LNCaP clone FGC (cell line): ENCODE measurements at regions not wholly inside any gene's neighbourhood (a gene's known extent, or its start where the extent isn't known, plus 50 kb on each side); places are given as distances from the start of the nearest gene placed in this dataset.

Experiments used
- DNase-seq: peaks from one replicate; pipeline ENCODE4 v3.0.0-alpha.2; 2011; ENCODE audit warnings: low read depth
- H3K4me3 ChIP-seq: 2 replicates; pipeline ENCODE4 v1.5.1; 2011; ENCODE audit warnings: mild to moderate bottlenecking, low read depth, low read length, control low read depth
- TF ChIP-seq, protein P1 (sequence below): IDR thresholded peaks from 2 replicates; pipeline ENCODE4 v1.5.1; 2012; ENCODE audit warnings: mild to moderate bottlenecking; ENCODE audit not compliant: control insufficient read depth, insufficient read depth; ENCODE audit errors: extremely low read depth

DNA sequence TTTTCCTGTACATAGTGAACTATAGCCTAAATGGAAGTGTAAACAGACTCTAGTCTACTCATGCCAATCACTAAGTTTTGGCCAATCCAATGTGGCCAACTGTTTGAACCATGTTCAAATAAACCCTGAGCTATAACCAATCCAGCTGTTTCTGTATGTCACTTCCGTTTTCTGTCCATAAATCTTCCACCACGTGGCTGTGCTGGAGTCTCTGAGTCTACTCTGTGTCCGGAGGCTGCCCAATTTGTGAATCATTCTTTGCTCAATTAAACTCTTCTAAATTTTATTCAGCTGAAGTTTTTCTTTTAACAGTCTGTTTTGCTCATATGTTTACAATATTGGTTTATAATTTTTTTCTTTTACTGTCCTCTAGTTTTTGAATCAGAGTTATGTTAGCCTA lies 112.3 kb upstream of the BANK1 start:
- no peak for DNase-seq
- no peak overlapping the region for H3K4me3 ChIP-seq
- TF ChIP-seq, protein P1, sequence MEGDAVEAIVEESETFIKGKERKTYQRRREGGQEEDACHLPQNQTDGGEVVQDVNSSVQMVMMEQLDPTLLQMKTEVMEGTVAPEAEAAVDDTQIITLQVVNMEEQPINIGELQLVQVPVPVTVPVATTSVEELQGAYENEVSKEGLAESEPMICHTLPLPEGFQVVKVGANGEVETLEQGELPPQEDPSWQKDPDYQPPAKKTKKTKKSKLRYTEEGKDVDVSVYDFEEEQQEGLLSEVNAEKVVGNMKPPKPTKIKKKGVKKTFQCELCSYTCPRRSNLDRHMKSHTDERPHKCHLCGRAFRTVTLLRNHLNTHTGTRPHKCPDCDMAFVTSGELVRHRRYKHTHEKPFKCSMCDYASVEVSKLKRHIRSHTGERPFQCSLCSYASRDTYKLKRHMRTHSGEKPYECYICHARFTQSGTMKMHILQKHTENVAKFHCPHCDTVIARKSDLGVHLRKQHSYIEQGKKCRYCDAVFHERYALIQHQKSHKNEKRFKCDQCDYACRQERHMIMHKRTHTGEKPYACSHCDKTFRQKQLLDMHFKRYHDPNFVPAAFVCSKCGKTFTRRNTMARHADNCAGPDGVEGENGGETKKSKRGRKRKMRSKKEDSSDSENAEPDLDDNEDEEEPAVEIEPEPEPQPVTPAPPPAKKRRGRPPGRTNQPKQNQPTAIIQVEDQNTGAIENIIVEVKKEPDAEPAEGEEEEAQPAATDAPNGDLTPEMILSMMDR, result no peak

DNA sequence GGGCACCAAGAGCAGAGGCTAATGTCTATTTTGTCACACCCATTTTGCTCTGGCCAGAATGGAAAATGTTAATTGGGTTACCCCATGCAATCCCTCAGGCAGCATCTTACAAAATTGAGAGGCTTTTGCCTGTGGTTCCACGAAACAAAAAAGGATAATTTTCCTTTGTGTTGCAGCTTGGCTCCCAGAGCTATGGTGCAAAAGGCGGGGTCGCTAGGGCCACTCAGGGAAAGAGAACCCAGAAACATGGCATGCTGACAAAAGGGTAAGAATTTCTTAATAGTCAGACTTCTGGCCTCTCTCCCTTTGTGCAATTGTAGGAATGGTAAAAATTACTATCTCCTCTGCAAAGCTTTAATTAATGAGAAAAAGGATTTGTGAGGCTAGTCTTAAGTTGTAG lies 119.6 kb upstream of the BANK1 start:
- H3K4me3 ChIP-seq, result no peak overlapping the region
- TF ChIP-seq, protein P1, result no peak
- DNase-seq, result no peak

DNA sequence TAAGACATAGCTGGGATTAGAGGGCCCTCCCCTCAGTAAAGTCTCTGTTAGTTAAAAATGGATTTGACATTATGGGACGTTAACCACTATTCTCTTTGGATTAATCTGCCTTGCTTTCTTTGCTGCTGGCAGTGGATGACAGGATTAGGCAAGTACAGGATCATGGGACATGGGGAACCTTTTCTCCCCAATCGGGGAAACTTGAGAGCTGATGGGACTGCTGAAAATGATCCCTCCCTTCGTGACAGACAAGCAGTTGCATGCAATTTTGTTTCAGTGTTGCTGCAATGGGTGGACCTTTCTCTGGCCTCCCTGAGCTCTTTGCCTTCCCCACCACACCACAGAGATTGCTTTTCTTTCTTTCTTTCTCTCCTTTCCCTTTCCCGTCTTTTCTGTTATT lies 120.2 kb upstream of the BANK1 start:
- TF ChIP-seq, protein P1, result no peak

DNA sequence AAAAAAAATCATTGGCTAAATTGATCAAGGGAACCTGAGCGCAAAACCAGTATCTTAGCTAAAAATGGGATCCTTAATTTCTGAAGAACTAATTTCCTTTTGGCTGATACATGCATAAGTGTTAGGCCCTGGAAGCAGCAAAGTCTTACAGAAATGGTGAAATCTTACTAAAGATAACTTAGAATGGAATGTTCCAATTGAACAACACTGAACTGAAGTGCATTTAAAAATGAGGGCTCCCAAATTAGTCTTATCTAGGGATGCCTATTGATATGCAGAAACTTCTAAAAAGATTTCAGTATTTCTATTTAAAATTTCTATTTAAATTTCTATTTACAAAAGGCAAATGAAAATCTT lies 120.7 kb upstream of the BANK1 start:
- TF ChIP-seq, protein P1, result no peak
- H3K4me3 ChIP-seq, result no peak overlapping the region
- DNase-seq, result no peak

More for the DNA sequence above, 120.2 kb upstream of the BANK1 start:
- no peak for DNase-seq
- no peak overlapping the region for H3K4me3 ChIP-seq

DNA sequence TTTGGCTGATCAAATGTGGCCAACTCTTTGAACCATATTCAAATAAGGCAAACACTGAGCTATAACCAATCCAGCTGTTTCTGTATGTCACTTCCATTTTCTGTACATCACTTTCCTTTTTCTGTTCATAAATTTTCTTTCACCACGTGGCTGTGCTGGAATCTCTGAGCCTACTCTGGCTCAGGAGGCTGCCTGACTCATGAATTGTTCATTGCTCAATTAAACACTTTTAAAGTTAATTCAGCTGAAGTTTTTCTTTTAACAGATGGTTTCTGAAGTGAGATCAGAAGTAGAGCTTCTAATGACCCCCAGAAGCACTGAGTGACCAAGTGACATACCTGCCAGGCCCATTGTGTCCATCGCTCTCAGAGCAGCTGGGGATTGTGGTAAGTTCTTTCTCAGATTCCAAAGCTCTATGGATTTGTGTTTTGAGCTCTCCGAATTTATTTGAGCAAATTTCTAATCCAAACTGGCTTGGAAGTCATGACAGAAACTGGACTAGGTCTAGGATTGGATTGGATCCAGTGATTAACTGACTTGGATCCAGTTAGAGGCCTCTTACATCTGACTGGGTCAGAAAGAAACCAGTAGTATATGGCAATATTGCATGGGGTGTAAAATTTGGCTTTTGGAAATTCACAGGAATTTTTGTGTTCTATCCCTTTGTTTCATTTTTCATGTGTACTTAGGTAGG lies 121.2 kb upstream of the BANK1 start:
- no peak for DNase-seq
- H3K4me3 ChIP-seq, result no peak overlapping the region
- TF ChIP-seq, protein P1, result no peak

DNA sequence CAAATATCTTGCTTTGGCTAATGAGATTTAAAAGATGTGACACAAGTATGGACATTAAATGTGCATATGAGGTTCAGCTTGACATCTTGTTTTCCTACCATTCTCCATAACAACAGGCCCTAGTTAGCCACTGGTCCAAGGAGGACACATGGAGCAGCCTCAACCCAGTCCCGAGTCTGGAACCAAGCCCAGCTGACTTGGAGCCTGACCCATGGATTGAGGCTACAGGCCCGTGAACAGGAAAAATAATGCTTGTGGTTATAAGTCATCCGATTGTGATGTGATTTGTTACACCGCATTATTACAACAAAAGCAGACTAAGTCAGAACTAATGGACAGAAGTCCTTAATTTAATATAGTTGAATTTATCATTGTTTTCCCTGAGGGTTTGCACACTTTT lies 123.2 kb upstream of the BANK1 start:
- TF ChIP-seq, protein P1, result no peak
- H3K4me3 ChIP-seq, result no peak overlapping the region
- DNase-seq, result no peak

DNA sequence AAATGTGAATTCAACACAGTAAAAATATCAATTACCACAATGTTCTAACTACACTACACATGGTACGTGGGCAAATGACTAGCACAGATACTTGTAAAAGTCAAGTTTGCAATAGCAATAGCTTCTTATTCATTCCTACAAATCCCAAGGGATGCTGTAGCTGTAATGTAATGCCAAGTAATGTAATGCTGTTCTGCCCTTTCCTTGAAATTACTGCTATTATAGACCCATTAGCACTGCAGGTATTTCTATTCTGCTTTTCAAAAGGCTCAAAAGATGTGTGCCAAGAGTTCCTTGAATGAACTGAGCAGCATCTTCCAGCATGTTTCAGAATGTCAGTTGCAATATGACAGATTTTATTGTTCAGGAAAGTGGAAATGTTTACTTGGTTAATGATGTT lies 129.9 kb upstream of the BANK1 start:
- no peak overlapping the region for H3K4me3 ChIP-seq
- DNase-seq, result no peak
- TF ChIP-seq, protein P1, result no peak
